ENCODE measurements at regions not wholly inside any gene's neighbourhood (a gene's known extent, or its start where the extent isn't known, plus 50 kb on each side); places are given as distances from the start of the nearest gene placed in this dataset.

GRCh38 chr12:124474709-124475108, 92.7 kb downstream of the NCOR2 start:
- no peak for TF ChIP-seq EZH2phosphoT487 (IDR thresholded peaks at IDR 0.05; ENCODE audit: borderline replicate concordance, low read depth, low read length)
- no peak for TF ChIP-seq CTCF (conservative IDR thresholded peaks at IDR 0.05; ENCODE audit: low read length)
- Histone ChIP-seq H3K36me3 (ENCODE audit: insufficient read depth, low read length) (peaks cover 91% of the 10 kb centered on the region), H3K4me2 (ENCODE audit: low read length) (no peak overlapping the region), H3K27ac (ENCODE audit: low read depth, low read length, poor library complexity, severe bottlenecking) (no peak overlapping the region), H3K79me2 (ENCODE audit: insufficient read depth, low read depth, low read length) (no peaks in the 10 kb centered on the region), H2AFZ (ENCODE audit: low read length) (no peak overlapping the region), H3K4me3 (ENCODE audit: low read depth, low read length, poor library complexity, severe bottlenecking) (no peak overlapping the region), H3K9me3 (ENCODE audit: low read length) (peaks cover 24% of the 10 kb centered on the region; the same call in 1 of the 2 replicates), H3K4me1 (ENCODE audit: insufficient read depth, low read length, poor library complexity, severe bottlenecking) (peaks cover 5% of the 10 kb centered on the region), H4K20me1 (ENCODE audit: insufficient read depth, low read length) (no peaks in the 10 kb centered on the region), H3K9me2 (ENCODE audit: insufficient read depth, low read length) (no peaks in the 10 kb centered on the region)
- ChIA-PET POLR2A (no interaction called here), CTCF (ENCODE audit: unreplicated experiment) (no interaction called here)
- DNase-seq (ENCODE audit: low spot score), result no peak
- no TSS peak for BruUV-seq (replicated peaks)
- intact Hi-C loops (cut with micrococcal nuclease; ENCODE audit: unreplicated experiment), result no loop called here

GRCh38 chr12:124472690-124473279, 94.6 kb downstream of the NCOR2 start:
- TF ChIP-seq CTCF (conservative IDR thresholded peaks at IDR 0.05; ENCODE audit: low read length) (no peak), EZH2phosphoT487 (IDR thresholded peaks at IDR 0.05; ENCODE audit: borderline replicate concordance, low read depth, low read length) (no peak)
- H3K9me2 ChIP-seq (ENCODE audit: insufficient read depth, low read length), result no peaks in the 10 kb centered on the region
- no peak overlapping the region for H3K4me2 ChIP-seq (ENCODE audit: low read length)
- ChIA-PET CTCF (ENCODE audit: unreplicated experiment) (no interaction called here), POLR2A (no interaction called here)
- intact Hi-C loops (cut with micrococcal nuclease; ENCODE audit: unreplicated experiment), result no loop called here
- DNase-seq (ENCODE audit: low spot score), result no peak
- peaks cover 89% of the 10 kb centered on the region for H3K36me3 ChIP-seq (ENCODE audit: insufficient read depth, low read length)
- H3K4me1 ChIP-seq (ENCODE audit: insufficient read depth, low read length, poor library complexity, severe bottlenecking), result peaks cover 9% of the 10 kb centered on the region
- no TSS peak for BruUV-seq (replicated peaks)
- peaks cover 32% of the 10 kb centered on the region; the same call in 1 of the 2 replicates for H3K9me3 ChIP-seq (ENCODE audit: low read length)
- H3K79me2 ChIP-seq (ENCODE audit: insufficient read depth, low read depth, low read length), result no peaks in the 10 kb centered on the region
- no peak overlapping the region for H3K27ac ChIP-seq (ENCODE audit: low read depth, low read length, poor library complexity, severe bottlenecking)
- no peak overlapping the region for H2AFZ ChIP-seq (ENCODE audit: low read length)
- H4K20me1 ChIP-seq (ENCODE audit: insufficient read depth, low read length), result no peaks in the 10 kb centered on the region
- no peak overlapping the region for H3K4me3 ChIP-seq (ENCODE audit: low read depth, low read length, poor library complexity, severe bottlenecking)

GRCh38 chr12:124471828-124472227, 95.6 kb downstream of the NCOR2 start:
- Histone ChIP-seq H3K4me3 (ENCODE audit: low read depth, low read length, poor library complexity, severe bottlenecking) (no peak overlapping the region), H3K27ac (ENCODE audit: low read depth, low read length, poor library complexity, severe bottlenecking) (no peak overlapping the region), H4K20me1 (ENCODE audit: insufficient read depth, low read length) (no peaks in the 10 kb centered on the region), H3K36me3 (ENCODE audit: insufficient read depth, low read length) (peaks cover 79% of the 10 kb centered on the region), H3K9me2 (ENCODE audit: insufficient read depth, low read length) (no peaks in the 10 kb centered on the region), H3K4me1 (ENCODE audit: insufficient read depth, low read length, poor library complexity, severe bottlenecking) (peaks cover 12% of the 10 kb centered on the region), H3K9me3 (ENCODE audit: low read length) (peaks cover 32% of the 10 kb centered on the region; the same call in 1 of the 2 replicates), H3K79me2 (ENCODE audit: insufficient read depth, low read depth, low read length) (no peaks in the 10 kb centered on the region), H2AFZ (ENCODE audit: low read length) (no peak overlapping the region), H3K4me2 (ENCODE audit: low read length) (no peak overlapping the region)
- intact Hi-C loops (cut with micrococcal nuclease; ENCODE audit: unreplicated experiment), result no loop called here
- TF ChIP-seq CTCF (conservative IDR thresholded peaks at IDR 0.05; ENCODE audit: low read length) (no peak), EZH2phosphoT487 (IDR thresholded peaks at IDR 0.05; ENCODE audit: borderline replicate concordance, low read depth, low read length) (no peak)
- DNase-seq (ENCODE audit: low spot score), result no peak
- ChIA-PET POLR2A (interaction anchor here (0.6 kb wide), 1 partner anchor 21 kb away, joined by 4 read pairs; no protein-coding TSS in a partner anchor), CTCF (ENCODE audit: unreplicated experiment) (no interaction called here)
- TSS peak; percentile 65 for BruUV-seq (replicated peaks)

Measured in OCI-LY7 (cell line).